Pons (tissue), 1 donor: ENCODE measurements at regions not wholly inside any gene's neighbourhood (a gene's known extent, or its start where the extent isn't known, plus 50 kb on each side); places are given as distances from the start of the nearest gene placed in this dataset.
"Not testable (repeated sequence)": the region's sequence is repeated elsewhere in the genome, so short reads cannot be mapped to it uniquely, and the experiment has no call there.

Experiments
- DNase-seq: peaks from one replicate; pipeline ENCODE4 v3.0.0-alpha.2; 2016; ENCODE audit warnings: low spot score

GRCh38 chr5:84487963-84488362, 103.3 kb upstream of the EDIL3 start:
- DNase-seq = no peak

DNA sequence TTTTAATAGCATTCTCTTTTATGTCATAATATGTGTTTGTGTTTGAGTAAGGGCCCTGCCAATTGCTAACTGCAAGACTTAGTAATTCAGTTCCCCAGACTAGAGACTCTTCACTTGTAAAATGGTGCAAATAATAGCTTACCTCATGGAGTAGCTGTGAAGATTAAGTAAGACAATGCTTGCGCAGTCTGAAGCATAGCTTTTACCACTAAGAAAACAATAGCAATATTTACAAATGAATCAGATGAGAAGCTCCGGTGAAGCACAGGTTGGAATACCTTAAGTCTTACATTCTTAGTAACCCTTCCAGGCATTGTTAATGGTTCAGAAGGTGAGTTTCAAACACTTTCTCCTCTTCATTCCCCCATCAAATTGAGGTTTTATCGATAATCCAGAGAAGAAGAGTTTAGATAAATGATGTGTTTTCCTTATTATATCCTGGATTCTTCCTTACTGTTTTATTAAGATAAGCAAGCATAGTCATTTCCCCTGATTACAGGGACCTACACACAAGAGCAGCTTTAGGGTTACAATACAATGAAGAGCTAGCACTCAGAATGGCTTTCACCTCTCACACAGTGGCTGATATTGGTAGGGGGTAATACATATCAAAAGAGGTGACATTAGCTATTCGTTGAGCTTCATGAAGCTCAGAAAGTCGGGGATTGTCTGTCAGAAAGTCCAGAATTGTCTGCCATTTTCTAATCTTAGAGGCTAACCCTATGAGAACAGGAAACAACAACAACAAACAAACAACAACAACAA, 96.4 kb upstream of the EDIL3 start:
- DNase-seq = no peak

DNA sequence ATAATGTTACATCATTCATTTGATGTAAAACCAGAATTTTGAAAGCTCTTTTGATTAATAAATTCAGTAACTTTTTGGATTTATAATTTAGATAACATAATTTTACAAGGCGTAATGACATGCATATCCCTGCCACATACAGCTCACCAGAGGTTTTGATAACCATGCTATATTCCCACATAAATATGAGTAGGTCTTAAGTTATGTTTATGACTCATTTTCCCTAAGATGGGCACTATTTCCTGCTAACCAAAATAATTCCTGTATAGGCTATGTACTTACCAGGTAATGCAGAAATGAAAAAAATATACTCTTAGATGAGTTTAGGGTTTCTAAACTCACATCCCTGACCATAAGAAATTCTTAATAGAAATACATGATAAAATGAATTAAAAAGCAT, 93.9 kb upstream of the EDIL3 start:
- DNase-seq = no peak

DNA sequence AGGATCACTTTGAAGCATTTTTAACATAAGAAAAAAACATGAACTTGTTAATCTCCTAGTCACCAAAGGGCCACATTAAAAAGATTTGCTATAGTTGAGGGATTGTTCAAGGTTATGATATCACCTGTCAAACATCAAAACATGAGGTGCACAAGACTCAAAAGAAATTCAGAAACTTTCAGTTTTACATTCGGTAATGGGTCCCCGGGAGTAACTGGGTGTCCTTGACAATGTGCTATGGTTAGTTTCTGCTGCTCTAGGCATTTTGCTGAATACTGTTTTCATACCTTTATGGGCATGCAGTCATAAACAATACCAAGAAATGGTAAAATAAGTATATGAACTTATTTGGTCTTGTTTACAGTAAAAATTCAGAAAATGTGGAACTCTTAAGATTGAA, 92.8 kb upstream of the EDIL3 start:
- DNase-seq = no peak

- no peak for DNase-seq
Observed at GRCh38 chr5:84474126-84474525, 89.4 kb upstream of the EDIL3 start.

DNA sequence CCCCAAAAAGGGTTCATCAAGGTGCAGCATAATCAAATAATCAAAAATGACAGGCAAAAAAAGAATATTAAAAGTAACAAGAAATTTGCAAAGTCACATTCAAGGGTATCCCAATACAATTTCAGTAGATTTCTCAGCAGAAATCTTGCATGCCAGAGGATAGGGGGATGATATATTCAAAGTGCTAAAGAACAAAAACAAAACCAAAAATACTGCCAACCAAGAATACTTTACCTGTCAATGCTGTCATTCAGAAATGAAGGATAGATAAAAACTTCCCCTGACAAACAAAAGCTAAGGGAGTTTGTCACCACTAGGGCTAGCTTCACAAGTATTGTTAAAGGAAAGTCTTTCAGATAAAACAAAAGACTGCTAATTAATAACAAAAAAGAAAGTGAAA, 68.7 kb upstream of the EDIL3 start:
- no peak for DNase-seq

- no peak for DNase-seq
Observed at GRCh38 chr5:84450617-84451414, 66.1 kb upstream of the EDIL3 start.

DNA sequence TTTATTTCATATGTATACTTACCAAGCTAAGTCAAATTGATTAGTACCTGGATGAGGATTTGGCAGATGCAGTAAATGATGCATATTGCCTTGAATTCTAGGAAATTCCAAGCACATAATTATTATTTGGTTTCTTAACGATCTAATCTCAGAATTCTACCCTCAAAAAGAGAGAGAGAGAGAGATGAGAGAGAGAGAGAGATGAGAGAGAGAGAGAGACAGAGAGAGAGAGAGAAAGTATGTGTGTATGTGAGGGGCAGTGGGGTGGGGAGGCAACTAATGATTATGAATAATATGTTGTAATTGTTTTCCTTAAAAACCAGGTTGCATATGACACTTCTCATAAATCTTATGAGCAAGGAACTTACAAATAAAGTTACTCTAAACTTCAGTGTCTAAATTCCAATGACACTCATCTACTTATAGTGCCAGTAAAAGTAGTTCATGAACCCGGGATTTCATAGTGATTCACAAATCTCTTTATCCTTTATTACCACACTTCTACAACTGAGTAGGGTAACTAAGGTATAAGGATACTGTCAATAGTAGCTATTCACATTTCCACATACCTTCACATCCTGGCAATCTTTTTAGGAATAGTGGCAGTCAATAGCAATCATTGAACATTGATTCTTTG, 60.5 kb upstream of the EDIL3 start:
- no peak for DNase-seq

DNA sequence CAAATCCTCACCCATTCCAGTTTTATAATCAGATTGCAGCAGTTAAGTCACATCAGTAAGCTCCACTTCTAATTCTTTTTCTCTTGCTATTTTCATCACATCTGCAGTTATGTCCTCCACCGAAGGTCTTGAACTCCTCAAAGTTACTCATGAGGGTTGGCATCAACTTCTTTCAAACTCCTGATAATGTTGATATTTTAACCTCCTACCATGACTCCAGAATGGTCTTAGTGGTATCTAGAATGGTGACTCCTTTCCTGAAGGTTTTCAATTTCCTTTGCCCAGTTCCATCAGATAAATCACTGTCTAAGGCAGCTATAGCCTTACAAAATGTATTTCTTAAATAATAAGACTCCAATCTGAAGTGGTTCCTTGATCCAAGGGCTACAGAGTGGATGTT, 53.8 kb upstream of the EDIL3 start:
- DNase-seq = no peak

GRCh38 chr5:84437673-84438315, 53.1 kb upstream of the EDIL3 start:
- no peak for DNase-seq

DNA sequence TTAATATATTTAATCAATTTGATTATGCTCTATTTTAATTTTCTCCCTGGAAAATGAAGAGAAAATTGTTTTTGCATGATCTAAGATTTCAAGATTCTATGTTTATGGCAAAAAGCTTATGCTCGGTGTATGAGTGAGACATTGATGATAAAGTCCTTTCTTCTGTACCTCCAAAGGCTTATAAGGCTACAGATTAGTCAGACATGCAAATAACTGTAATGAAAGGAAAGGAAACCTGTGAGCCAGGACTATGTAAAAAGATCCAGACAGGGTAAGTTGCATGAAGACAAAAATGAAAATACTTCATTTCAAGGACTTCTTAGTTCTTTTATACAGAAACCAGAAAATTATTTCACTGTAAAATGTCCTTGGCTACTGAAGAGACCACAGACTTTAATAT, 52.2 kb upstream of the EDIL3 start:
- no peak for DNase-seq

- not testable (repeated sequence) for DNase-seq
Observed at GRCh38 chr5:84435861-84436346, 51.2 kb upstream of the EDIL3 start.
